ENCODE measurements at regions not wholly inside any gene's neighbourhood (a gene's known extent, or its start where the extent isn't known, plus 50 kb on each side); places are given as distances from the start of the nearest gene placed in this dataset.

GRCh38 chr20:11867291-11867919, 50.3 kb upstream of the BTBD3 start:
- no peak for DNase-seq (ENCODE audit: low read depth)
- H3K4me3 ChIP-seq (ENCODE audit: low read length) = no peak overlapping the region
- TF ChIP-seq CTCF (conservative IDR thresholded peaks at IDR 0.05; ENCODE audit: low read depth, low read length) = no peak
